KMS-11 (cell line): ENCODE measurements at regions not wholly inside any gene's neighbourhood (a gene's known extent, or its start where the extent isn't known, plus 50 kb on each side); places are given as distances from the start of the nearest gene placed in this dataset.

Experiments used
- H2AFZ ChIP-seq: fragments of 200-600 bp; sonication (generic); 2 replicates; pipeline ENCODE4 v1.6.1; 2016; ENCODE audit warnings: antibody characterized with exemption, mixed run types, low read depth
- H3K27ac ChIP-seq: fragments of 200-600 bp; sonication (generic); 2 replicates; pipeline ENCODE4 v1.6.1; 2016; ENCODE audit warnings: mild to moderate bottlenecking, mixed run types
- H3K27me3 ChIP-seq: fragments of 200-600 bp; sonication (generic); 2 replicates; pipeline ENCODE4 v1.6.1; 2017; ENCODE audit warnings: mild to moderate bottlenecking, low read depth, mixed run types, moderate library complexity; ENCODE audit not compliant: insufficient read depth
- H3K36me3 ChIP-seq: fragments of 200-600 bp; sonication (generic); 2 replicates; pipeline ENCODE4 v1.6.1; 2017; ENCODE audit warnings: mild to moderate bottlenecking, mixed run types; ENCODE audit not compliant: insufficient read depth
- H3K4me1 ChIP-seq: fragments of 200-600 bp; sonication (generic); 2 replicates; pipeline ENCODE4 v1.6.1; 2016; ENCODE audit warnings: mild to moderate bottlenecking, low read depth, mixed run types; ENCODE audit not compliant: poor library complexity, severe bottlenecking
- H3K4me2 ChIP-seq: fragments of 200-600 bp; sonication (generic); 2 replicates; pipeline ENCODE4 v1.7.0; 2016; ENCODE audit warnings: mild to moderate bottlenecking, mixed run types
- H3K4me3 ChIP-seq: fragments of 200-600 bp; sonication (generic); IDR thresholded peaks from 2 replicates; pipeline ENCODE4 v1.6.1; 2017; ENCODE audit warnings: low read depth, low read length, mixed read lengths; ENCODE audit not compliant: insufficient read depth
- H3K79me2 ChIP-seq: fragments of 200-600 bp; sonication (generic); 2 replicates; pipeline ENCODE4 v1.6.1; 2016; ENCODE audit warnings: low read depth, mixed run types; ENCODE audit not compliant: insufficient read depth
- H3K9ac ChIP-seq: fragments of 200-600 bp; sonication (generic); 2 replicates; pipeline ENCODE4 v1.6.1; 2016; ENCODE audit warnings: mild to moderate bottlenecking, mixed run types
- H4K20me1 ChIP-seq: fragments of 200-600 bp; sonication (generic); 2 replicates; pipeline ENCODE4 v1.6.1; 2016; ENCODE audit warnings: mild to moderate bottlenecking, mixed run types; ENCODE audit not compliant: insufficient read depth
- TF ChIP-seq, protein P1 (sequence below): fragments of 200-600 bp; sonication (generic); conservative IDR thresholded peaks from 2 replicates; pipeline ENCODE4 v1.6.1; 2017; ENCODE audit warnings: low read depth, mild to moderate bottlenecking, antibody characterized with exemption, low read length, moderate library complexity, mixed read lengths

DNA sequence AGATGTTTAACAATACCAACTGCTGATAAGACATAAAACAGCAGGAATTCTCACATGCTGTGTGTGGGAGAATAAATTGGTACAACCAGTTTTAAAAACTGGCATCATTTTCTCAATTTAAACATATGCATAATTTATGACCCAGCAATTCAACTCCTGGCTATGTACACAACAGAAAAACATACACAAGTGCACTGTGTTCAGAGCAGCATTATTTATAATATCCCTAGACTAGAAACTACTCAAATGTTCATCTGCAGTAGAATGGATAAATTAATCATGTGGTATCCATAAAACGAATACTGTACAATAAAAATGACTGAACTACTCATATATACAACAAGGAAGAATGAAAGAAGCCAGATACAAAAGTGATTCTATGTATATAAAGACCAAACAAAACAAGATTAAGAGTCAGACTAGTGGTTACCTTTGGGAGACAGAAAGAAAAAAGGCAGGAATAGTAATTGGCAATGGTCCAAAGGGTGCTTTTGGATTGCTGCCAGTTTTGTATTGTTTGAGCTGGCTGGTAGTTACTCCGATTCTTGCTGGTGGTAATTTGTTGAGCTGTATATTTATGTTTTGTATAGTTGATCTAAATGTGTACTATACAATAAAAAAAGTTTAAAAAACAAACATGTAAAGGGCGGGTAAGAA, 306.0 kb downstream of the TFEC start:
- TF ChIP-seq, protein P1, sequence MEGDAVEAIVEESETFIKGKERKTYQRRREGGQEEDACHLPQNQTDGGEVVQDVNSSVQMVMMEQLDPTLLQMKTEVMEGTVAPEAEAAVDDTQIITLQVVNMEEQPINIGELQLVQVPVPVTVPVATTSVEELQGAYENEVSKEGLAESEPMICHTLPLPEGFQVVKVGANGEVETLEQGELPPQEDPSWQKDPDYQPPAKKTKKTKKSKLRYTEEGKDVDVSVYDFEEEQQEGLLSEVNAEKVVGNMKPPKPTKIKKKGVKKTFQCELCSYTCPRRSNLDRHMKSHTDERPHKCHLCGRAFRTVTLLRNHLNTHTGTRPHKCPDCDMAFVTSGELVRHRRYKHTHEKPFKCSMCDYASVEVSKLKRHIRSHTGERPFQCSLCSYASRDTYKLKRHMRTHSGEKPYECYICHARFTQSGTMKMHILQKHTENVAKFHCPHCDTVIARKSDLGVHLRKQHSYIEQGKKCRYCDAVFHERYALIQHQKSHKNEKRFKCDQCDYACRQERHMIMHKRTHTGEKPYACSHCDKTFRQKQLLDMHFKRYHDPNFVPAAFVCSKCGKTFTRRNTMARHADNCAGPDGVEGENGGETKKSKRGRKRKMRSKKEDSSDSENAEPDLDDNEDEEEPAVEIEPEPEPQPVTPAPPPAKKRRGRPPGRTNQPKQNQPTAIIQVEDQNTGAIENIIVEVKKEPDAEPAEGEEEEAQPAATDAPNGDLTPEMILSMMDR: no peak
- H3K4me2 ChIP-seq: no peak overlapping the region
- no peaks in the 10 kb centered on the region for H3K27me3 ChIP-seq
- no peak overlapping the region for H3K9ac ChIP-seq
- no peak overlapping the region for H3K27ac ChIP-seq
- H2AFZ ChIP-seq: no peak overlapping the region
- no peaks in the 10 kb centered on the region for H3K36me3 ChIP-seq
- H4K20me1 ChIP-seq: no peaks in the 10 kb centered on the region
- no peak overlapping the region for H3K4me3 ChIP-seq
- H3K4me1 ChIP-seq: no peaks in the 10 kb centered on the region
- H3K79me2 ChIP-seq: no peaks in the 10 kb centered on the region

DNA sequence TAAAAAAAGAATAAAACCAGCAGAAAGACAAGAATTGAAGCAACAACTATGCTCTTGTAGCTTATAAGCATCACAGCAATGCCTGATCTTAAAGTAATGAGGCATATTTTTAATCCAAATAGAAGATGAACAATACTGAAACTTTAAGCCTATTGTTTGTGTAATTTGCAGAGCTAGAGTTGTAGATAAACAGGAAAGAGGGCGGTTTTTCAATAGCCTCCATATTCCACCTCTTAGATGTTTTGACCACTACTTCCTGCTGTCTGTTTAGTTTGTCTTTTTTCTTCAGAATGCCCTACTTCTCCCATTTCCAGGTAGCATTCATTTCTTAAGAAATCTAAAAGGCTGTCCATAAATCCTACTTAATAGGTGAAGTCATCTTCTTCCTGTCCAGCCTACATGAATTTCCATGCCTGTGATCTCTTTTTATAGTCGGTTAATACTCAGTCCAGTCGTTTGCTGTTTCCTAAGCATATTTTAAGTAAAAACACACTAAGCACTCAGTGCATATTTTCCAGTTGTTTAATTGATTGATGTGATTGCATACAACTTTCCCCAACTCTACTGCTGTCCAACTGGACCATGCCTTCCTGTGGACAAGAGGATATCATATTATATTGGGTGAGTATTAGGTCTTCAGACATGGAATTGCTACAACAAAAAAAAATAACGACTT, 308.1 kb downstream of the TFEC start:
- Histone ChIP-seq H3K9ac (no peak overlapping the region), H3K4me3 (no peak overlapping the region), H3K79me2 (no peaks in the 10 kb centered on the region), H3K27me3 (no peaks in the 10 kb centered on the region), H2AFZ (no peak overlapping the region), H3K36me3 (no peaks in the 10 kb centered on the region), H3K4me1 (no peaks in the 10 kb centered on the region), H4K20me1 (no peaks in the 10 kb centered on the region), H3K27ac (no peak overlapping the region), H3K4me2 (no peak overlapping the region)
- TF ChIP-seq, protein P1: no peak

DNA sequence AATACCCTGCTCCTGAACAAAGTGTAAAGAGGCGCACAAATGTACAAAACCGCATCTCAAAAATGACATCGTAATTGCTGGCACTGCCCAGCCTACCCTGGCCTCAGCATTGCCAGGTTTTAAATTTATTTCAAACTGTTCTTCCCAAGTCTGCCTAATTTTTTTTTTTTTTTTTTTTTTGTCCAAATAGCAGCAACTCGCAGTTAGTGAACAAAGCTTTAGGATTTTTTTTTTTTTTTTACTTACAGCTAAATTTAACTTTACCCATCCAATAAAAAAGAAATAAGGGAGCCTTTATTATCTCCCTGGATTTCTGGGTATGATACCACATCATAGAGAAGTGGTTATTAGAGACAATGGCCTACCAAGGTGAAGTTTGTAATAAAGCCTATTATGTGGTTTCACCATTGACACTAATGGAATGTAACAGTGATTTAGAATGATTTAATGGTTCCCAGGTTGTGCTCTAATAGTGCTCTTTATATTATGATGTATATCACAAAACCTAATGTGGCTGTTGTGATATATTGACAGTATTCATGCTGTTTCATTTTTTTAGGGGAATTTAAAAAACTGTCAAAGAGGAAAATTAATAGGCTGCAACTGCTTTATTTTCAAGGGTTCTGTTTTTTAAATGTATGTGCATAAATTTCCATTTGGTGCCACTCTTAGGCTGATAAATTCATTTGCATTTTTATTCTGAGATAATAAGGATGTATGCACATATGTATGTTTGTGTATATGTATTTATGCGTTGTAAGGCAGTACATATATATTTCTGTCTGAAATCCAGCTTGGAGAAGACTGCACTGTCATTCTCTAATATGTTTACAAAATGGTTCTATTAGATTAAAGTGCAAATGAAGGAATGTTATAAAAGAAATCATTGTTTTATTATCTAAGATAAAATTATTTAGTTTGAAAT, 309.0 kb downstream of the TFEC start:
- no peak overlapping the region for H3K4me3 ChIP-seq
- no peaks in the 10 kb centered on the region for H4K20me1 ChIP-seq
- no peak overlapping the region for H3K9ac ChIP-seq
- no peak overlapping the region for H3K4me2 ChIP-seq
- no peaks in the 10 kb centered on the region for H3K36me3 ChIP-seq
- no peak overlapping the region for H2AFZ ChIP-seq
- H3K27ac ChIP-seq: no peak overlapping the region
- H3K4me1 ChIP-seq: no peaks in the 10 kb centered on the region
- H3K27me3 ChIP-seq: no peaks in the 10 kb centered on the region
- TF ChIP-seq, protein P1: no peak
- H3K79me2 ChIP-seq: no peaks in the 10 kb centered on the region

DNA sequence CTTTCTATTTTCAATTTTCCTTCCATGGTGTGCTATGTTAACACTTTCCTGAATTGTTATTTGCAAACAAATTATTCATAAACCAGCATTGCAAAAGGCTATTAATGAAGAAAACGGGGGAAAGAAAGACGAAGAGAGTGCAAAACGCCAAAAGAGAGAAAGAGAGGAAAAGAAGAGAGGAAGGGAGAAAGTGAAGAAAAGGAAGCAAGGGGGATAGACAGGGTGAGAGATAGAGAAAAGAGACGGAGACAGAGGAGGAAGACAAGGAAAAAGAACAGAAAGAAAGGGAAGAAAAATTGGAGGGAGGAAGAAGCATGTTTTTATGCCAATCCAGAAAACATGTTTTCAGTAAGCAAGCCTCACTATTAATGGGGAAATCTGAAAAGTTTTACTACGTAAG, 310.6 kb downstream of the TFEC start:
- TF ChIP-seq, protein P1: no peak
- no peaks in the 10 kb centered on the region for H3K79me2 ChIP-seq
- H3K9ac ChIP-seq: no peak overlapping the region
- H3K36me3 ChIP-seq: no peaks in the 10 kb centered on the region
- no peaks in the 10 kb centered on the region for H3K27me3 ChIP-seq
- H3K4me1 ChIP-seq: no peaks in the 10 kb centered on the region
- H2AFZ ChIP-seq: no peak overlapping the region
- H3K4me2 ChIP-seq: no peak overlapping the region
- no peaks in the 10 kb centered on the region for H4K20me1 ChIP-seq
- no peak overlapping the region for H3K27ac ChIP-seq
- no peak overlapping the region for H3K4me3 ChIP-seq
